CD4-positive, alpha-beta T cell treated with Interleukin-4 for 1 hour (primary cell): ENCODE measurements at regions not wholly inside any gene's neighbourhood (a gene's known extent, or its start where the extent isn't known, plus 50 kb on each side); places are given as distances from the start of the nearest gene placed in this dataset.
"Not testable (repeated sequence)": the region's sequence is repeated elsewhere in the genome, so short reads cannot be mapped to it uniquely, and the experiment has no call there.

Source experiments
- DNase-seq, 2 donors: peaks; one replicate each; pipeline ENCODE4 v3.0.0-alpha.2; 2020 to 2022

DNA sequence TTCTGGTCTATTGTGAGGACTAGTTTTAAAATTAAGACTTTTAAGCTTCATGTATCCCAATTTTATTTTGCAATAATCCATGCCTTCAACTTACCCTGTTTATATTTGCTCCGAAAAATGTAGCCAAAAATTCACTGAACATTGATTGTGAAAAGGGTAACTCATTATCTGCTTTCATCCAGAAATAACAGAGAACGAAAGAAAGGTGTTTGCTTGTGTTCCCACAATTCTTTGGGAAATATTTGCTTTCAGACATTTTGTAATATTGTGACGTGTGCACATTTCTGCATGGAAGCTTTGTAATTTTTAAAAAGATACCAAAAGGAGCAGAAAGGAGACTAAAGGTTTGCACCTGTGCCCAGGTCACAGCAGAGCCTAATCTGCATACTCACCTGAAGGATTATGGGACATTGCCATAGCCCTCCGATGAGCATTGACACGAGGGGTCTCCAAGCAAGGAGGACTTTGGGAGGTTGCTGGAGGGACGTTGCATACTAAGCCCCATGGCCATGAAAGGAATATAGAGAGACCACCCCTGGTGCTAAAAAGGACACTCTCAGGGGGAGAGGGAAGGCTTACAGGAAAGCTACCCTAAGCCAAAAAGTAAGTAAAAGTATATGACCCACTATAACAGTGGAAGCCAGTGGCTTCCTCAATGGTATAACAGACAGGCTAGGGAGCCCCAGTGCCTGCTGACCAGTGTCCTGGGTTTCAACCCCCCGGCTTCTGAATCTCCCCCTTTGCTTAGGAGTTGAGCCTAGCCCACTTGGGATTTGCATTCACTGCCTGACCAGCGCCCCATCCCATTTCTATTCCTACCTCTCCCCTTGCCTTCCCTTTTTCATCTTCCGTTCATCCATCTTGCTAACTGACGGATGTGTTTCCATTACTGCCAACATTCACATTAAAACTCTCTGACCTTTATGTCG is 148.6 kb upstream of the ZC3H12A start:
- no peak for DNase-seq

DNA sequence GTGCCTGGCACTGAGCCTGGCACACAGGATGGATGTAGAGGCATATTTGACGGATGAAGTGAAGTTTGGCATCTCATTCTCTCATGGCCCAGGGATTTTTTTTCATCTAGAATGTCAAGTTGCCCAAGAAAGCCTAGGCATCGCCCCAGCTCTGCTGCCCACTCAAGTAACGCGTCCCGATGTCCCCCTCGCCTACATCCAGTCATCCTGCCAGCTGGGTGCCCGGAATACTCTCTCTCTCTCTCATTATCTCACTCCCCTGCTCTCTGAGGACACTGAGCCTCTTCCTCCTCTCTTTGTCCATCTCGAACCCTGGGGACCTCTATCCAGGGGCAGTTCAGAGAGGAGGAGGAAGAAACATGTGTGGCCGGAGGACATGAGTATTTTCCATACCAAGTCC is 142.3 kb upstream of the ZC3H12A start:
- no peak for DNase-seq

DNA sequence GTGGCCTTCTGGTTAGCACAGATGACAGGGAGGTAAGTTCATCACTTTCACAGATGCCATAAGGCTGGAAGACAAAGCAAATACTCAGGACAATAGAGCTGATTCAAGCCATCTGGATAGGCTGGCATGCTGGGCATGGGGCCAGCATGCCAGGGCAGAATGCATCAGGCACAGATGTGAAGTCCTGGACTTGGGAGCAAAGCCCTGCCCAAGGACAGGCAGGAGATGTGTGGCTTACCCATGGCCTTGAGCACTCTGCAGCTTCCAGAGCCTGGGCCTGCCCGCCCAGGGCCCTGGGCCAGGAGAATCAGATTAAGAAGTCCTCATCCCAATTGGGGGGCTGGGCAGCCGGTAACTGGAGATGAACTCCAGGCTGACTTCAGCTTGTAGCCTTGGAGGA is 135.7 kb upstream of the ZC3H12A start:
- DNase-seq: no peak

DNA sequence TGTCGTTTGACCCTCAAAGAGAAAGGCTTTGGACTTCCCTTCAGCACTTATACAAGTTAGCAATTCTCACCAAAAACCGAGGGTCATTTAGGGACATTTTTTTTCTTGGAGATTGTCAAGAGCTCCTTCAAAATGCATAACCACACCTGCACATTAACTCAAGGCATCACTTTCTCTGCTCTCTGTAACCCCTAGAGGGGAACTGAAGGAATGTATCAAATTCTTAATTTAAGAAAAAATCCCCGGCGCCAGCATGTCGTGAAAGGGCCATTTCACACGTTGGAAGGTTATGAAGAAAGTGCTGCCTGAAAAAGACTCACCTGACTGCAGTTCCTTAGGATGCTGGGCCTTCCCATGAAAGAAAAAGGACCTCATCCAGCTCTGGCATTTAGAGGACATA is 131.6 kb upstream of the ZC3H12A start:
- DNase-seq: no peak

DNA sequence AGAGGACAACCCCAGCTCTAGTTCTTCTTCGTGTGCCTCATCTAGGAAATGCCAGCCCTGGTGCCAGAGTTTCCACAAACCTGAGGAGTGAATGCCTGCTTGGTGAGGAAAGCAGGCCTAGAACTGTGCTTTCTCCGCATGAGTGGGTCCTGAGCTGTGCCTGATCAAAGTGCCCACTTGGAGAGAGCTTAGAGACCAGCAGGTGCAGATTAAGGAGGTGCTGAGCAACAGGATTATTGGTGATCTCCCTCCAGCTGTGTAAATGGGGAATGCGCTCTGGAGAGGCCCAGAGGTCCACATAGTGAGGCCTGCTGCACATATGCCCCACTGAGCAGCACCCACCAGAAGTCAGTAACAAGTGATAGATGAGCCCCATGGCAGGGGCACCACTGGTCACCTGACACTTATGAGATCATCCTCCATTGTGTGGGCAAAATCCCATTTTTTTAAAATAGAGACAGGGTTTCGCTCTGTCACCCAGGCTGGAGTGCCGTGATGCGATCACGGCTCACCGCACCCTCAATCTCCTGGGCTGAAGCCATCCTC is 127.2 kb upstream of the ZC3H12A start:
- DNase-seq: no peak

DNA sequence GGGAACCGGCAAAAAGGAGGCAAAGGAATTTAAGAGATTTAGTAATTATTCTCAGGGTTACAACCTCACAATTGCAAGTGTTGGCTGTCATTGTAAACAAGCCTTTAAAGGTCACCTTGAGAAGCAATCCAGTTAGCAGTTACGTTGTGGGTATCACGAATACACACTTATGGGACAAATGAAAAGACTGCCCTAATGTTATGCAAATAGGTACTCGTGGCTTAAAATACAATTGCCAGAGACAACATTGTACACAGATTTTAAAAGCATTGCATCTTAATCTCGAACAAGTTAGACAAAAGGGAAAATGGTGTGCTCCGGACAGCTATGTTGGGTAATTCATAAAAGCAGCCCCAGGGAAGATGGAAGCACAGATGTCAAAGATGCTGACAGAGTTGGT is 120.5 kb upstream of the ZC3H12A start:
- DNase-seq: no peak

DNA sequence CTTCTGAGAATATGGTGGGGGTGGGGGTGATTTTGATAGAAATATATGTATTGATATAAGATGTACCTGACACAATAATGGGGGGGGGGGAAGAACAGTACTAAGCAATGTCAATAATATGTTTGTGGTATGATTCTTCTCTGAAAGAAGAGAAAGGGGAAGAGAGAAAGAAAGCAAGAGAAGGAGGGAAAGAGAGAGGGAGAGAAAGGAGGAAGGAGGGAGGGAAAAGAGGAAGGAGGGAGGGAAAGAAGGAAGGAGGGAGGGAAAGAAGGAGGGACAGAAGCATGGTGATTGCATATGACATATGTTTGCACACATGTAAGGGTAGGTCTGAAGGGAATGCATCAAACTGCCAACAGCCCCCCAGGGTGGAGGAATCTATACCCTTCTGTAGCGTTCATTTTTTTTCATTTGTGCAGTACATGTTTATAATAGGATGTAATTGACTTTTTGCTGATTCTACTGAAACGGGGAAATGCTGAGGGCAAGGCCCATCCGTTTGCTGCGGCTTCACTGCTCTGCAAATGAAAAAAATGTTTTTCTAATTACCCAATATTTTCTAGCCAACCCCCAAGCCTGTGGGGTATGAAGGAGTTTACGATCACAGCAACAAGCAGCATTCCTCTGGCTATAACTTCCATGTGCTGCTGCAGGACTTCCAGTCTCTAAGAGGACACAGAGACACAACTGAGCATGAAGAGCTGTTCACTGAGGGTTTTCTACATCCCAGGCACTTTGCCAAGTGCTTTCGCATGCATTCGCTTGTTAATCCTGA is 119.3 kb upstream of the ZC3H12A start:
- DNase-seq: no peak

DNA sequence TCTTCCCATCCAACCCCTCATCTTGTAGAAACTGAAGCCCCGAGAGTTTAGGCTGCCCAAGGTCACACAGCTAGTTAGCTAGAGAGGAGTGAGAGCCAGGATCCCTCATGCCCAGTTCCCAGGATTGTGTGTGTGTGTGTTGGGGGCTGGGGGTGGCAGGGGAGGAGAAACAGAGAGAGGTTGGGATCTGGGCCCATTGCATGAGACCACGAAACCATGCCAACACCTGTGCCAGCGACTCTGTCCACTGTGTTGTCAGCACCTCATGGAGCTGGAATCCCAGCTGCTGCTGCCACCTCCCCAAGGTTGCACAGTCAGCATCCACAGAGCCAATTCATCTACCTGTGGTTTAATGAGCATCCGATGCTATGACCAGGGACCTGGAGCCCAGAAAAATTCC is 115.4 kb upstream of the ZC3H12A start:
- no peak for DNase-seq

DNA sequence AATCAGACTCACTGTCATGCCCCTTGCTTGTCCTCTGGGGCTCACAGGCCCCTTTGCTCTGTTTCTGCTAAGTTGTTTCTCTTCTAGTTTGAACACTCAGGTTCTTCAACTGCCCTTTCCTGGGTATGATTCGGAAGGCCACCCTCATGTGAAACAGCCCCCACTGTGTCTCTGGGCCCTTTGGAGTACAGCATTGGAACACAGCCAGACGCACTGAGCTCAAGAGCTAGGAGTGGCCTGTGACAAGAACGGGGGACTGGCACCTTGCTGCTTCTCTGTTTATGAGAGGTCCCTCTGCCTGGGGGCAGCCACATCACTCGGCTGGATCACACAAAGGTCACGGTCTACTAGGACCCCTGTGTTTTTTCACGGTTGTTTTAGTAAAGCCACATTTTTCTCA is 114.4 kb upstream of the ZC3H12A start:
- no peak for DNase-seq

DNA sequence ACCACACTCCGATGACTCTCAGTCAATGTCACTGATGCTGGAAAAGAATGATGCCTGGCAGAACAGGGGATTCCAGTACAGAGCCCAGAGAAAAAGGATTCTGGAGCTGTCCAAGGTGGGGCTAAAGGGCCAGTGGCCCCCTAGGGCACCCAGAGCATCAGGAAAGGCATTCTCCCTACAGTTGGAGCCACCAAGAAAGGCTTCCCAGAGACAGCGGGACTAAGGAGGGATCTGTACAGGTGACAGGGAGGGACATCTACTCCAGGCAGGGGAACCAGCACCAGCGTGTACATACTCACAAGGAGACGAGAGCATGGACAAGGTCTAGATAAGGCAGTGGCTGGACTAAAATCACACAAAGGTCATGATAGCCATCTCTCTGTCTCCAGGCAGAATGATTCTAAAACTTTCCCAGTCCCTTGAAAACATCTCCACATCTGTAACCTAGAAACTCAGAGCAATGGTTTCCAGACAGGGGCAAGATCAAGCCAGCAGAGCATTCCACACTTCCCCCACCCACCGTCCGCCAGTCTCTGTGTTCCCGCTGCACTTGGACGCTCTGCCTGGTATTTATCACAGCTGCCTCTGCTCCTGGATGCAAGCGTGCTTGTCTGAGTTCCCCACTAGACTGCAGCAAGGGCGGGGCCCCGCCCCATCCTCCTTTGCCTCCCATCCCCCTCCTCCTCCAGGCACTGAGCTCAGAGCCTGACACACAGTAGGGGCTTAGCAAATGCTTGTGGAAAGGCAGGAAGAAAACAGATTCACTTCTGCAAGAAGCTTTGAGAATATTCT is 111.6 kb upstream of the ZC3H12A start:
- no peak for DNase-seq

DNA sequence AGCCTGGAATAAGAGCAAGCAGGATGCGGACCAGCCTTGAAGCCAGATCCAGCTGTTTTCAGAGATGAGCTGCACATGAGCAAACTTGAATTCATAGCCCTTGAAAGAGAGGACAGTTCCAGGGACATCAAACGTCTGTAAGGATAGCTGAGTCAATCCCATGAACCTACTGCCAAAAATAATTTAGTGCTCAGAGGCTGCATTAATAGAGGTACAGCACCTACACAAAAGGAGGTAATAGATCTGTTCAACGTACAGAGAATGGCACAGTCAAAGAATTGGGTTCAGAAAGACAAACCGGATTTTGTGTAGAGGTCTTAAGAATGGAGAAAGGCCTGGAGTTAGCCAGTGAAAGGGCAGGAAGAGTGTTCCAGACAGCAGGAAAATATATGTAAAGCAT is 110.8 kb upstream of the ZC3H12A start:
- DNase-seq: no peak

DNA sequence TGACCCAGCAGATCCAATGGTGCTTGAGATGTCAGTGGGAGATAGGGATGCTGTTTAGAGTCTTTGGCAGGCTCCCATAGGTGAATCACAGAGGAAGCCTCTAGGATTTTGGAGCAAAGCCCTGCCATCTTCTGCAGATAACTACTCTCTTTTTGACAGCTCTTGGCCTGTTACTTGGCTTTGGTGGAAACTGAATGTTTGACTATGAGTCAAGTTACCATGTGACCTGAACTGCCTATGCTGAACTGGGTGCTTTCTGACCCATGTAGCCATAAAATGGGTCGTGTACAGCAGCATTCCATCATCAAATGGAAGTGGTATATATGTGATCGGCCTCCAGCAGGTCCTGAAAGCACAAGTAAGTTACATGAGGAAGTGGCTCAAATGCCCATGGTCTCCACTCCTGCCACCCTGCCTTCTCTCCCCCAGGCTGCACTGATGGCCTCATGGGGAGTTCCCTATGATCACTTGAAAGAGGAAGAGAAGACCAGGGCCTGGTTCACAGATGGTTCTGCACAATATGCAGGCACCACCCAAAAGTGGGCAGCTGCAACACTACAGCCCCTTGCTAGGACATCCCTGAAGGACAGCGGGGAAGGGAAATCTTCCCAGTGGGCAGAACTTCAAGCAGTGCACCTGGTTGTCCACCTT is 105.6 kb upstream of the ZC3H12A start:
- DNase-seq: not testable (repeated sequence)

DNA sequence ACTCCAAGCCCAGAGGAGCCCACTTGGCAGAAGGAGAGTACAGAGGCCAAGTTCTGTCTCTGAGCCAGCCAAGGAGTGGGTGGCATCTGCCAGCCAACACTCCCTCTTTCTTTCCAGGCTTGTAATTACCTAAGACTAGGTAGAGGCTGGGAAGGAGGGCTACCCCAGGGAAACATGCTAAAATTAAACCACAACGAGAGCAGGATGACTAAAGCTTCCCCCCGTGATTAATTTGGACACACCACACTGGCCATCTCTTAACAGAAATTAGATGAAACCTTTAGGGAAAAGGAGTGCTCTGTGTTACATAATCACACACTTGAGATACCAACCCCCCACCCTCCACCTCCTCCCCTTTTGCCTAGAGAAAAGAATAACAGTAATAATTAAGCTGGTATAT is 102.1 kb upstream of the ZC3H12A start:
- no peak for DNase-seq

DNA sequence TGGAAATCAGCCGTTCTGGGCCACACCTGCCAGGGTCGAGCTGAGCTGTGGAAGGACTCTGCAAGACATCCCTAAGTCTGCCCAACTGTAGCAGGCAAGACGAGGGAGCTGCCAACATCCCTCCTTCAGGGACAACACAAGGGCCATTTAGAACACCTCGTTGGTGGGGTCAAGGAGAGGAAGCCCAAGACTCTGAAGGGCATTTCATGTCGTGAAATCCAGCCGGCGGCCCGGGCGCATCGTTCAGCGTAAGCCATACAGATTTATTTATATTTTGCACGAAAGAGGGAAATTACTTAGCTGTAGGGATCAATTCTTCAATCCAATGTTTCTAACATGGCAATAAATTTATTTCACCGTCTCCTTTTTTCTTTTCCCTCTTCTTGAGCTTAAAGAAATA is 101.7 kb upstream of the ZC3H12A start:
- no peak for DNase-seq

DNA sequence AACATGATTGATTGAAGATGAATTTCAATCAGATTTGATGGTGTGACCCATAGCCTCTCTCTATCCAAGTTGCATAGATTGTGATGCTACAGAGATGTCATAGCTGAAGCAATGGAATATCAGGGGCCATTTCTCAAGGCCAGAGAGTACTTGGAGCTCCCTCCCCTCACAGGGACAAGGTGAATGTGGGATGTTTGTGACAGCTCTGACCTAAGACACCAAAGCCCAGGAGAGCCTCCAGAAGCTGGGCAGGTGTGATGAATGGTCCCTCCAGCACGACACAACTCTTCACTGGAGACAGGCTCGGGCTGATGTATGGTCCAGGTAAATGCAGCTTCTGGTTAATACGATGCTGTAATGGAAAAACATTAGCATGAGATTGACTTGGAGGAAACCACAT is 101.0 kb upstream of the ZC3H12A start:
- no peak for DNase-seq

DNA sequence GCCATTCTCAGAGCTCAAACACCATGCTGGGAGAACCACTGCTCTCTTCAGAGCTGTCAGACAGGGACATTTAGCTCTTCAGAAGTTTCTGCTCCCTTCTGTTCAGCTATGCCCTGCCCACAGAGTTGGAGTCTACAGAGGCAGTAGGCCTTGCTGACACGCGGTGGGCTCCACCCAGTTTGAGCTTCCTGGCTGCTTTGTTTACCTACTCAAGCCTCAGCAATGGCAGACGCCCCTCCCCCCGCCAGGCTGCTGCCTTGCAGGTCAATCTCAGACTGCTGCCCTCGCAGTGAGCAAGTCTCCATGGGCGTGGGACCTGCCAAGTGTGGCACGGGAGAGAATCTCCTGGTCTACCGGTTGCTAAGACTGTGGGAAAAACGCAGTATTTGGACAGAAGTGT is 93.8 kb upstream of the ZC3H12A start:
- not testable (repeated sequence) for DNase-seq

DNA sequence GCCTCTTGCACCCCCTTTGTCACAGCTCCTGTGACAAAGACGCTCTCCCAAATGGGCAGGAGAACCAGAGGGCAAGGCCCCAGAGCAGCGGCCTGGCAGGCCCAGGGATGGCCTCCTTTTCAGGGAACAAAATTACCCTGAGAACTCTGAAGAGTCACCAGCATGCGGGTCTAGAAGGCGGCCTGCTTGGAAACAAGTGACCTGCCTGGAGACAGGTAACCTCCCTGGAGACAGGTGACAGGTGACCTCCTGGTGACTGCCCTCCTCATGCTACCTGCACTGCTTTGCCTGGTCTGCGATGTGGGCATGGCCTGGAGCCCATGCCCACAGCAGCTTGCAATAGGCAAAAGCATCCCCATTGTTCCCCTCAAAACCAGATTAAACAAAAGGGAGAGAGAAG is 86.5 kb upstream of the ZC3H12A start:
- no peak for DNase-seq

DNA sequence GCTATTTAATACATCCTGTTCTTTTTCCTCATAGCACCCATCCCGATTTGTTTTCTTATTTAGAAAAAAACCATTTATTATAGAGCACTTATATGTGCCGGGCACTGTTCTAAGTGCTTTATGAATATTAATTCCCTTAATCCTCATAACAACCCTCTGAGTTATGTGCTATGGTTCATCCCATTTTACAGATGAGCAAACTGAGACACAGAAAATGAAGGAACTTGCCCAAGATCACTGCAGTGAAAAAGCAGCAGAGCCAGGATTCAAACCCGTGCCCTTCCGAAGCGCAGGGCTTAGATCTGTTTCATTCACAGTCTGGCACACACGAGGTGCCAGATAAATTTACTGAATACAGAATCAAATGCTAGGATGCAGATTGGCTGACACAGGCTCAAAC is 85.1 kb upstream of the ZC3H12A start:
- no peak for DNase-seq

DNA sequence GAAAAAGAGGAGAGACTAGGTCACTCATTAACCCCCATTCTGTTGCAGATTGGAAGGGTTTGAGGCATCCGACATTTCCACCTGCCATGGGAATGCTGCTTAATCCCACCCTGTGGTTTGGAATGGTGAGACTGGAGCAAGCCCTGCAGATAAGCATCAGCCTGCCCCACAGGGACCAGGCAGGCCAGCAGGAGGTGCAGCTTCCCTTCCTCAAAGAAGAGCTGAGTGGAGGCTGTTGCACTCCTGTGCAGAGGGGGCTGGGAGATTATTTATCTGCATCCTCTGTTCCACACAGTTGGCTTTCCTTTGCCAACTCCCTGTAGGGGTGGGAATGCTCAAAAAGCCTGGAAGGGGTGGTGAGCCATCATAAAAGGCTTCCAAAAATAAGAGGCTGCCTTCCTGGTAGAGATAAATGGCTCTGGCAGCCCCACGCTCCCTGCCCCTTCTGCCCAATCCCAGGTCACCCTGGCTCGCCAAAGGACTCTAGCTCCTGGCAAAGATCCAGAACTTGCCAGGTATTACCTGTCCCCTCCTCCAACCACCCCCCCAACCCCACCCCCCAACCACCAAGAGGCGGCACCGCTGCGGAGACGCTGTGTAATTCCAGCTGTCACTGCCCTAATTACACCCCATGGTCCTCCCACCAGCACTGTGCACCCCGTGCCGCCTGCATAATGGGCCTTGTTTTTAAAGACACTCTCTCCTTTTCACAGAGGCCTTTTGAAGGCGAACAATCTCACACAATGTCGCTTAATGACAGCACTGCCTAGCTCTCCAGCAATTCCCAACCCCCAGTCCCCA is 83.0 kb upstream of the ZC3H12A start:
- DNase-seq: no peak

DNA sequence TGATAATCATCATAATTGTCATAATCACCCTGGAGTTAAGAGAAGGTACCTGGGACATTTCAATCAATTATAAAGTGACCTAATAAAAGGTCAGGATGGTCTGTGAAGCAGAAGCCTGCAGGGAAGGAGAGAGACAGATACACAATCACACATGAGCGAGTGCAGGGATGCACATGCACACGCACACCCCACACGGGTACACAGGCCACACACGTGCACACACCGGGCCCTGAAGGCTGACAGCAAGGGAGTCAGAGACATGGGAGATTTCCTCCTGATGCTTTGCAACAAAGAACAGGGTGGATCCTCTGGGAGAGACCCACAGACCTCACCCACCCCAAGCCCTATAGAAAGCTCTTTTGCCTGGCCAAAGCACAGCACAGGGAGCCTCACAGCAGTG is 82.3 kb upstream of the ZC3H12A start:
- no peak for DNase-seq
